MM.1S (cell line): ENCODE measurements at regions not wholly inside any gene's neighbourhood (a gene's known extent, or its start where the extent isn't known, plus 50 kb on each side); places are given as distances from the start of the nearest gene placed in this dataset.

Experiments
- CTCF ChIP-seq: fragments of 300-600 bp; sonication (generic); IDR thresholded peaks from 2 replicates; pipeline ENCODE4 v1.5.1; 2016; ENCODE audit warnings: antibody characterized with exemption, low read length, mixed read lengths
- EZH2 ChIP-seq: fragments of 300-600 bp; sonication (generic); optimal IDR thresholded peaks from 2 replicates; pipeline ENCODE3; 2017; ENCODE audit warnings: low read depth, mild to moderate bottlenecking, antibody characterized with exemption, low read length, mixed read lengths
- EZH2phosphoT487 ChIP-seq: fragments of 300-600 bp; sonication (generic); IDR thresholded peaks from 2 replicates; pipeline ENCODE4 v1.6.1; 2018; ENCODE audit warnings: antibody characterized with exemption, low read length

GRCh38 chr4:31324814-31325213 is 604.6 kb downstream of the PCDH7 start:
- TF ChIP-seq CTCF: no peak
- no peak for TF ChIP-seq EZH2
- TF ChIP-seq EZH2phosphoT487: no peak
